T-helper 1 cell treated with Interleukin-12 subunit alpha and Interleukin-12 subunit beta and Interleukin-4 antibody, amounts not matched to agents 30 μg/mL and 1 μg/mL, for 36 hours (primary cell): ENCODE measurements at regions not wholly inside any gene's neighbourhood (a gene's known extent, or its start where the extent isn't known, plus 50 kb on each side); places are given as distances from the start of the nearest gene placed in this dataset.

Experiments
- H3K27ac Mint-ChIP-seq: one replicate; pipeline ENCODE4 v1.8.0; 2021; ENCODE audit warnings: mild to moderate bottlenecking, mixed read lengths
- H3K27me3 Mint-ChIP-seq: one replicate; pipeline ENCODE4 v1.8.0; 2021; ENCODE audit warnings: low read depth, mixed read lengths
- H3K36me3 Mint-ChIP-seq: one replicate; pipeline ENCODE4 v1.8.0; 2021; ENCODE audit warnings: low read depth, mixed read lengths
- H3K4me1 Mint-ChIP-seq: one replicate; pipeline ENCODE4 v1.8.0; 2021; ENCODE audit warnings: low read depth, mixed read lengths
- H3K4me3 Mint-ChIP-seq: one replicate; pipeline ENCODE4 v1.8.0; 2021; ENCODE audit warnings: mild to moderate bottlenecking, moderate library complexity, mixed read lengths
- H3K9me3 Mint-ChIP-seq: one replicate; pipeline ENCODE4 v1.8.0; 2021; ENCODE audit warnings: mixed read lengths

DNA sequence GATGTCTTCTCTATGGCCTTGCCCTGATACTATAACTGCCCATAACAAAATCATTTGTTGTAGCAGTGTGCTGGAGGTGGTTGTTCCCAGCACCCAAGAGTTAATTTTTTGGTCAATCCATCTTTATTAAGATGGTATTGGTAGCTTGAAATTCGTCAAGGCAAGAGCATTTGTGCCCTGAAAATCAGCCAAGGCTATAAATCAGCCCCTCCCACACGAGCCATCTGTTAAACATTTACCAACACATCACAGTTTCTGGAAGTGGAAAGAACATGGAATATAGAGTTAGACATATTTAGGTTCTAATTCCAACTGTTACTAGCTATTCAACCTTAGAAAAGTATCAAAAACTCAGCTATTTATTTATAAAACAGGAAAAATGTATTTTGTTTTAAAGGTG, 888.4 kb upstream of the GJE1 start:
- no peak overlapping the region for H3K4me3 Mint-ChIP-seq
- no peaks in the 10 kb centered on the region for H3K9me3 Mint-ChIP-seq
- no peaks in the 10 kb centered on the region for H3K36me3 Mint-ChIP-seq
- no peaks in the 10 kb centered on the region for H3K4me1 Mint-ChIP-seq
- H3K27ac Mint-ChIP-seq, result no peak overlapping the region
- no peaks in the 10 kb centered on the region for H3K27me3 Mint-ChIP-seq

- no peak overlapping the region for H3K27ac Mint-ChIP-seq
- H3K4me3 Mint-ChIP-seq, result no peak overlapping the region
- H3K36me3 Mint-ChIP-seq, result no peaks in the 10 kb centered on the region
- no peaks in the 10 kb centered on the region for H3K4me1 Mint-ChIP-seq
- no peaks in the 10 kb centered on the region for H3K27me3 Mint-ChIP-seq
- H3K9me3 Mint-ChIP-seq, result no peaks in the 10 kb centered on the region
These were observed 889.8 kb upstream of the GJE1 start for GRCh38 chr6:141242957-141243356.

DNA sequence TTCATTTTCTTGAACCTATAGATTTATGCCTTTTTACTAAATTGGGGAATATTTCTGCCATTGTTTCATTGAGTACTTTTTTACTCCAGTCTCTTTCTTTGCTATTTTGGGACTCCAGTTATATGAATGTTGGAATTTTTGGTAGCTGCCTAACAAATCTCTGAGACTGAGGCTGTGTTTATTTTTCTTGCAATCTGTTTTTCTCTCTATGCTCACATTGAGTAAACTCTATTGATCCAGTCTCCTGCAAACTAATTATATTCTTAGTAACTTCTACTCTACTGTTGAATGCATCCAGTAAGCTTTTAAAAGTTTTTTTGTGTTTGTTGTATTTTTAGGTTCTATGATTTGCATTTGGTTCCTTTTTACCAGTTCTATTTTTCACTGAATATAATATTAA, 903.4 kb upstream of the GJE1 start:
- Mint-ChIP-seq H3K4me1 (no peaks in the 10 kb centered on the region), H3K9me3 (no peaks in the 10 kb centered on the region), H3K27me3 (no peaks in the 10 kb centered on the region), H3K27ac (no peak overlapping the region), H3K4me3 (no peak overlapping the region), H3K36me3 (no peaks in the 10 kb centered on the region)

- H3K36me3 Mint-ChIP-seq, result peaks cover 1% of the 10 kb centered on the region
- H3K27me3 Mint-ChIP-seq, result no peaks in the 10 kb centered on the region
- no peak overlapping the region for H3K27ac Mint-ChIP-seq
These were observed 914.1 kb upstream of the GJE1 start for GRCh38 chr6:141218583-141218982.

GRCh38 chr6:141216726-141217125, 916.0 kb upstream of the GJE1 start:
- H3K36me3 Mint-ChIP-seq, result peaks cover 1% of the 10 kb centered on the region

More at GRCh38 chr6:141218583-141218982, 914.1 kb upstream of the GJE1 start:
- H3K9me3 Mint-ChIP-seq, result peaks cover 7% of the 10 kb centered on the region
- no peaks in the 10 kb centered on the region for H3K4me1 Mint-ChIP-seq
- no peak overlapping the region for H3K4me3 Mint-ChIP-seq

DNA sequence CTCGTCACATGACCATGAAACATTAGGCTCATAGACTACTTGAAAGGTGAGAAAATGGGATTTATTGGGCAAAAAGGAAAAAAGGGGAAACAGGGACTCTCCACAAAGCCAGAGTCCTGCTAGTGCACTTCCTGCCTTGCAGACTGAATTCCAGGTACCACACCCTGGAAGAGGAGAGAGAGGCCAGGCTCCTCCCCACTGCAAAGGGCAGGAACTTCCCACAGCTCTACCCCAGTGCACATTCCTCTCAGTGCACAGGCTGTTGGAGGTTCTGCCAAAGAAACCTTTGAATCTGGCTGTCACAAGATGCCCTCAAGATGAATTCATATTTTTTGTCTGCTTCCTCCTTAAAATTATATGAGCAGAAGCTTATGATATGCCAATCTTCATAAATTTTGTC, 920.4 kb upstream of the GJE1 start:
- Mint-ChIP-seq H3K36me3 (no peaks in the 10 kb centered on the region), H3K4me1 (no peaks in the 10 kb centered on the region), H3K9me3 (no peaks in the 10 kb centered on the region), H3K27ac (no peak overlapping the region), H3K27me3 (no peaks in the 10 kb centered on the region), H3K4me3 (no peak overlapping the region)

More at GRCh38 chr6:141216726-141217125, 916.0 kb upstream of the GJE1 start:
- Mint-ChIP-seq H3K27ac (no peak overlapping the region), H3K27me3 (no peaks in the 10 kb centered on the region), H3K4me3 (no peak overlapping the region), H3K9me3 (peaks cover 7% of the 10 kb centered on the region), H3K4me1 (no peaks in the 10 kb centered on the region)

DNA sequence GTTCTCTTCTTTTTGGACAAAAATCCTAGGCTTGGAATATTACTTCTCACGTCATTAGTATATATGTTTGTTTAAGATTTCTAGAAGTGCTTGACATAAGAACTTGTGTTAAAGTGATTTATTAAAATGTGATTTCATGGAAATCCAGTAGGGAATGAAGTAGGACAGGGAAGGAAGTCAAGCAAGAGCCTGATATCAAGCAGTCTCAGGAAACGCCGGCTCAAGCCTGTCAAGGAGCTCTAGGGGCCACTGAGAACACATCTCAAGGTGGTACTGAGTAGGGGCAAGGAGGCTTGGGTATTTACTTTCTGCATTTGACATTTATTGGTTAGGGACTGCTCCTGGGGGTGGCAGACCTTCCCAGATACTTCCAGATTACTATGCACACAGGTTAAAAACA, 920.9 kb upstream of the GJE1 start:
- Mint-ChIP-seq H3K4me3 (no peak overlapping the region), H3K27ac (no peak overlapping the region), H3K4me1 (no peaks in the 10 kb centered on the region), H3K27me3 (no peaks in the 10 kb centered on the region), H3K9me3 (peaks cover 2% of the 10 kb centered on the region), H3K36me3 (no peaks in the 10 kb centered on the region)

DNA sequence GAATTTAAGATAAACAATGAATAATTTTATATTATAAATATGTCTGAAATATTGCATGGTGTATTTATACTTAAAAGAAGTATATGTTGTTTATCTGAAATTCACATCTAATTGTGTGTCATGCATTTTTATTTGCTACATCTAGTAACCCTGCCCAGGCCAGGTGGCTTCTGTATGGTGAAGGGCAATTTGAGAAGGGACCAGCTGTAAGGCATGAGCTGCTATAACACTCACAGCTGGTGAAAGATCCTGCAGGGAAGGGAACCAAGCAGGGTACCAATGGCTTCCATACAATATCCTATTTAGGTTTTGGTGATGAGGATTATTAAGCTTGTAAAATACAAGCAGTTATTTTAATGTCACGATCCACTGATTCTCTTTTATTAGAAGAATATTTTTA, 921.8 kb upstream of the GJE1 start:
- Mint-ChIP-seq H3K4me3 (no peak overlapping the region), H3K9me3 (peaks cover 6% of the 10 kb centered on the region), H3K36me3 (no peaks in the 10 kb centered on the region), H3K27ac (no peak overlapping the region), H3K27me3 (no peaks in the 10 kb centered on the region), H3K4me1 (no peaks in the 10 kb centered on the region)

- H3K4me3 Mint-ChIP-seq, result no peak overlapping the region
- no peaks in the 10 kb centered on the region for H3K27me3 Mint-ChIP-seq
- no peak overlapping the region for H3K27ac Mint-ChIP-seq
- H3K9me3 Mint-ChIP-seq, result peaks cover 6% of the 10 kb centered on the region
- no peaks in the 10 kb centered on the region for H3K36me3 Mint-ChIP-seq
- no peaks in the 10 kb centered on the region for H3K4me1 Mint-ChIP-seq
These were observed 922.8 kb upstream of the GJE1 start for GRCh38 chr6:141209890-141210289.

DNA sequence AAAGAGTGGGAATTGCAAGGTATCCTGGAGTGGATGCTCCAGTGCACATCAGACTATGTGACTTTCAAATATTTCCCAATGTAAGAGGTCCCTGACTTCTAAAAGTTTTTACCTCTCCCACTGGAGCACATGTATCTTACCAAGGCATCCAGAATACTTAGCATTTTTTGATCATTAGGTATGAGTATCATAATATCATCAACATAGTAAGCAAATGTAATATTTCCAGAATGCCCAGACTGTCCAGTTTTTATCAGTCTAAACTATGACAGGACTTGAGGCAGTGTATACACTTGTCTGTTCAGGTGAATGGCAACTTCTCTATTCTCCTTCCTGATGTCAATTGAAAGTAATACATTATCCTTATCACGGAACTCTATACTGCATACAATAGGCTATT, 924.6 kb upstream of the GJE1 start:
- Mint-ChIP-seq H3K36me3 (no peaks in the 10 kb centered on the region), H3K27ac (no peak overlapping the region), H3K4me3 (no peak overlapping the region), H3K4me1 (no peaks in the 10 kb centered on the region), H3K27me3 (no peaks in the 10 kb centered on the region), H3K9me3 (peaks cover 6% of the 10 kb centered on the region)

- Mint-ChIP-seq H3K36me3 (no peaks in the 10 kb centered on the region), H3K4me3 (no peak overlapping the region), H3K27ac (no peak overlapping the region)
These were observed 928.7 kb upstream of the GJE1 start for GRCh38 chr6:141203902-141204575.

DNA sequence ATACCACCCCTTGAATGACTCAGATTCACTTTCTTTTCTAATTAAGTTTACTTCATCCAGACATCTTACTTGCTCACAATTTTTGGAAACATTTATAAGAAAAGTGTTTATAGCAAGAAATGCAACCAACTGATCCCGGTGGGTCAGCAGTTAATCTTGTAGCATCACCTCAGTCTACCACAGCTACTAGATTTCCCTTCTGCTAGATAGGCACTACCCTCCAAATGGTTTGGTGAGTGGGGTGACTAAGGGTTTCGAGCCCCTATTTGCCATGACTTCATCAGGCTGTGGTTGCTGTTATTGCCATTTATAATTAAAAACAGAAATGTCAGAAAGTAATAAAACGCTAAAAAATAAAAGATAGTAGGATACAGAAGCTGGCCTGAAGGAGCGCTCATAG, 930.1 kb upstream of the GJE1 start:
- Mint-ChIP-seq H3K27ac (no peak overlapping the region), H3K4me3 (no peak overlapping the region), H3K27me3 (no peaks in the 10 kb centered on the region), H3K4me1 (no peaks in the 10 kb centered on the region), H3K36me3 (no peaks in the 10 kb centered on the region), H3K9me3 (peaks cover 6% of the 10 kb centered on the region)

More at GRCh38 chr6:141203902-141204575, 928.7 kb upstream of the GJE1 start:
- Mint-ChIP-seq H3K27me3 (no peaks in the 10 kb centered on the region), H3K4me1 (no peaks in the 10 kb centered on the region), H3K9me3 (peaks cover 6% of the 10 kb centered on the region)

DNA sequence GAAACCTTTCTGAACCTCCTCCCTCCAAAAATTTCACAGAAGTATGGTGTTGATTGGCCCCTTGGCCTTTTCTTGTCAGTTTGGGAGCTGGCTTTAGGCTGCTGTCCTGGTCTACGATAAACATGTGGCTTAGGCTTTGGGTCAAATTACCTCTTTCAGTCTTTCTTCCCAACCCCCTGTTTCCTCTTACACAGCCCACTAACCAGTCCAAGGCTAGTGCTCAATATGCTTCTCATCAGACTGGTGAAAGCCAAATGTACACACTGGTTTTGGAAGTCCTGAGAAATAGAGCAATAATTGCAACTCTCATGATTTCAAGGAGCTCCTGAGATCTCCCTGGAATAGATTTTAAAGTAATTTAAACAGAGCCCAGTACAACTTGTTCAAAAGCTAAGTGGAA, 933.7 kb upstream of the GJE1 start:
- Mint-ChIP-seq H3K36me3 (no peaks in the 10 kb centered on the region), H3K4me1 (no peaks in the 10 kb centered on the region)

DNA sequence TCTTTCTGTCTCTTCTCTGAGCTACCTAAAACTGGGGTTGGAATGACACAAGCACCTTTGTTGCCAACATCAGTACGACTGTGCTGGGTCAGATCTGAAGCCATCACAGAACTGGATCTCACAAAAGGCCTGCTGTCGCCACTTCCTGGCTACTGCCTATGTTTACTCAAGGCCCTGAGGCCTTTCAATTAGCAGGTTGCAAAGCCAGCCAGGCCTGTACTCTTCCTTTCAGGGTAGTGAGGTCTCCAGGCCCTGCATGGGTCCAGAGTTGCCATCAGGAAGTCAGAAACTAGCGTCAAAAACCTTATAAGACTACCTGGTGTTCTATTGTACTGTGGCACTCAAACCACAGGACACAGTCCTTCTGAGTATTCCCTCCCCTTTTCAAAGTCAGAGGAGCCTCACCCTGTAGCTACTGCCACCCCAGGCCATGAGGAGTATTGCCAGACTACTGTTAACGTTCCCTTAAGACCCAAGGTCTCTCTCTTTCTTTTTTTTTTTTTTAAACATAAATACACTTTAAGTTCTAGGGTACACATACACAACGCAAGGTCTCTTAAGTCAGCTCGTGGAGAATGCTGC, 937.4 kb upstream of the GJE1 start:
- Mint-ChIP-seq H3K27ac (no peak overlapping the region), H3K9me3 (no peaks in the 10 kb centered on the region), H3K4me1 (no peaks in the 10 kb centered on the region), H3K36me3 (no peaks in the 10 kb centered on the region), H3K4me3 (no peak overlapping the region), H3K27me3 (no peaks in the 10 kb centered on the region)

More for the DNA sequence above, 933.7 kb upstream of the GJE1 start:
- Mint-ChIP-seq H3K27ac (no peak overlapping the region), H3K9me3 (no peaks in the 10 kb centered on the region), H3K27me3 (no peaks in the 10 kb centered on the region), H3K4me3 (no peak overlapping the region)

GRCh38 chr6:141183368-141183767, 949.4 kb upstream of the GJE1 start:
- H3K36me3 Mint-ChIP-seq, result no peaks in the 10 kb centered on the region
- H3K27ac Mint-ChIP-seq, result no peak overlapping the region
- H3K4me3 Mint-ChIP-seq, result no peak overlapping the region
- no peaks in the 10 kb centered on the region for H3K4me1 Mint-ChIP-seq
- peaks cover 25% of the 10 kb centered on the region for H3K9me3 Mint-ChIP-seq
- no peaks in the 10 kb centered on the region for H3K27me3 Mint-ChIP-seq
